Dedifferentiated amniotic fluid mesenchymal stem cell (primary cell): ENCODE measurements at regions not wholly inside any gene's neighbourhood (a gene's known extent, or its start where the extent isn't known, plus 50 kb on each side); places are given as distances from the start of the nearest gene placed in this dataset.
"Not testable (repeated sequence)": the region's sequence is repeated elsewhere in the genome, so short reads cannot be mapped to it uniquely, and the experiment has no call there.

Experiments
- DNase-seq: peaks from one replicate; pipeline ENCODE4 v3.0.0-alpha.2; 2016; ENCODE audit errors: extremely low spot score

- DNase-seq, result no peak
Observed at GRCh38 chr3:88408935-88409334, 259.2 kb downstream of the C3orf38 start.

GRCh38 chr3:88410259-88410658 lies 260.5 kb downstream of the C3orf38 start:
- no peak for DNase-seq

GRCh38 chr3:88412346-88412745 lies 262.6 kb downstream of the C3orf38 start:
- DNase-seq, result no peak

GRCh38 chr3:88416436-88416835 lies 266.7 kb downstream of the C3orf38 start:
- DNase-seq, result no peak

GRCh38 chr3:88418219-88418618 lies 268.5 kb downstream of the C3orf38 start:
- no peak for DNase-seq

GRCh38 chr3:88433568-88433967 lies 283.8 kb downstream of the C3orf38 start:
- DNase-seq, result no peak

GRCh38 chr3:88434001-88434400 lies 284.2 kb downstream of the C3orf38 start:
- DNase-seq, result no peak

GRCh38 chr3:88440701-88441100 lies 290.9 kb downstream of the C3orf38 start:
- no peak for DNase-seq

GRCh38 chr3:88443066-88443465 lies 293.3 kb downstream of the C3orf38 start:
- no peak for DNase-seq

- DNase-seq, result no peak
Observed at GRCh38 chr3:88444251-88444650, 294.5 kb downstream of the C3orf38 start.

GRCh38 chr3:88452228-88452627 lies 302.5 kb downstream of the C3orf38 start:
- no peak for DNase-seq

GRCh38 chr3:88460369-88460768 lies 310.6 kb downstream of the C3orf38 start:
- no peak for DNase-seq

- no peak for DNase-seq
Observed at GRCh38 chr3:88462230-88462629, 312.5 kb downstream of the C3orf38 start.

GRCh38 chr3:88467191-88467590 lies 317.4 kb downstream of the C3orf38 start:
- no peak for DNase-seq

- DNase-seq, result no peak
Observed at GRCh38 chr3:88469216-88469615, 319.5 kb downstream of the C3orf38 start.

GRCh38 chr3:88478460-88478859 lies 328.7 kb downstream of the C3orf38 start:
- DNase-seq, result no peak

- DNase-seq, result no peak
Observed at GRCh38 chr3:88480822-88481221, 331.1 kb downstream of the C3orf38 start.

GRCh38 chr3:88485001-88485400 lies 335.2 kb downstream of the C3orf38 start:
- no peak for DNase-seq

- DNase-seq, result not testable (repeated sequence)
Observed at GRCh38 chr3:88508818-88509217, 359.1 kb downstream of the C3orf38 start.

GRCh38 chr3:88509582-88509981 lies 359.8 kb downstream of the C3orf38 start:
- no peak for DNase-seq

- DNase-seq, result no peak
Observed at GRCh38 chr3:88528494-88528893, 378.7 kb downstream of the C3orf38 start.

- no peak for DNase-seq
Observed at GRCh38 chr3:88534534-88534933, 384.8 kb downstream of the C3orf38 start.

- DNase-seq, result no peak
Observed at GRCh38 chr3:88535563-88535962, 385.8 kb downstream of the C3orf38 start.

- no peak for DNase-seq
Observed at GRCh38 chr3:88542916-88543315, 393.2 kb downstream of the C3orf38 start.

- DNase-seq, result no peak
Observed at GRCh38 chr3:88572450-88572849, 422.7 kb downstream of the C3orf38 start.
